Tibial nerve (tissue), 4 donors: ENCODE measurements at regions not wholly inside any gene's neighbourhood (a gene's known extent, or its start where the extent isn't known, plus 50 kb on each side); places are given as distances from the start of the nearest gene placed in this dataset.

ENCODE experiments used
- EP300 ChIP-seq, 2 donors: sonication (generic); formaldehyde crosslinking; IDR thresholded peaks; one replicate each; pipeline ENCODE4 v1.6.1; 2017; ENCODE audit warnings: antibody characterized with exemption in 2 of 2, mild to moderate bottlenecking in 1 of 2
- POLR2A ChIP-seq, 2 donors: fragments of 450-650 bp; IDR thresholded peaks; one replicate each; pipeline ENCODE4 v1.6.1; 2017; ENCODE audit warnings: antibody characterized with exemption in 2 of 2, mild to moderate bottlenecking in 2 of 2, moderate library complexity in 2 of 2
- TF ChIP-seq, protein P1 (sequence below), 5 experiments: fragments of 200-600 bp in 3 of 5; fragments of 450-650 bp in 2 of 5; sonication (generic) in 3 of 5; IDR thresholded peaks; one replicate each; pipeline ENCODE4 v1.5.1; 2016 to 2019; ENCODE audit warnings: antibody characterized with exemption in 5 of 5, mild to moderate bottlenecking in 3 of 5, moderate library complexity in 2 of 5

DNA sequence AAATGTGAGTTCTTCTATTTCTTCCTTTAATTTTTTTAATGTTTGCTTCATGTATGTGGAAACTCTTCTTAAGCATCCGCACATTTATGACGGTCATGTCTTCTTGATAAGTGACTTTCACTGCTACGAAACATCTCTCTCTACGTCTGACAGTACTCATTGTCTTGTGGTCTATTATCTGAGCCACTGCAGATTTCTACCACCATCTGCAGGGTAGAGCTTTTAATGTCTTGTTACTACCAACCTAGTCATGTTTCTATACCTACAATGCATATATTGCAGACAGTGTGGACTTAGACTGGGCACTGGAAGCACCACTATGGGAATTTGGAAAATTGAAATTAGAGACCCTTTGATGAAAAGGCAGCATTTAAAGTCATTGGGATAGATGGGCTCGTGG, 75.4 kb upstream of the ARHGEF7 start:
- TF ChIP-seq, protein P1, sequence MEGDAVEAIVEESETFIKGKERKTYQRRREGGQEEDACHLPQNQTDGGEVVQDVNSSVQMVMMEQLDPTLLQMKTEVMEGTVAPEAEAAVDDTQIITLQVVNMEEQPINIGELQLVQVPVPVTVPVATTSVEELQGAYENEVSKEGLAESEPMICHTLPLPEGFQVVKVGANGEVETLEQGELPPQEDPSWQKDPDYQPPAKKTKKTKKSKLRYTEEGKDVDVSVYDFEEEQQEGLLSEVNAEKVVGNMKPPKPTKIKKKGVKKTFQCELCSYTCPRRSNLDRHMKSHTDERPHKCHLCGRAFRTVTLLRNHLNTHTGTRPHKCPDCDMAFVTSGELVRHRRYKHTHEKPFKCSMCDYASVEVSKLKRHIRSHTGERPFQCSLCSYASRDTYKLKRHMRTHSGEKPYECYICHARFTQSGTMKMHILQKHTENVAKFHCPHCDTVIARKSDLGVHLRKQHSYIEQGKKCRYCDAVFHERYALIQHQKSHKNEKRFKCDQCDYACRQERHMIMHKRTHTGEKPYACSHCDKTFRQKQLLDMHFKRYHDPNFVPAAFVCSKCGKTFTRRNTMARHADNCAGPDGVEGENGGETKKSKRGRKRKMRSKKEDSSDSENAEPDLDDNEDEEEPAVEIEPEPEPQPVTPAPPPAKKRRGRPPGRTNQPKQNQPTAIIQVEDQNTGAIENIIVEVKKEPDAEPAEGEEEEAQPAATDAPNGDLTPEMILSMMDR (IDR thresholded peaks at IDR 0.05) = no peak
- TF ChIP-seq POLR2A (IDR thresholded peaks at IDR 0.05) = no peak
- no peak for TF ChIP-seq EP300 (IDR thresholded peaks at IDR 0.05)
